ENCODE measurements at regions not wholly inside any gene's neighbourhood (a gene's known extent, or its start where the extent isn't known, plus 50 kb on each side); places are given as distances from the start of the nearest gene placed in this dataset.

DNA sequence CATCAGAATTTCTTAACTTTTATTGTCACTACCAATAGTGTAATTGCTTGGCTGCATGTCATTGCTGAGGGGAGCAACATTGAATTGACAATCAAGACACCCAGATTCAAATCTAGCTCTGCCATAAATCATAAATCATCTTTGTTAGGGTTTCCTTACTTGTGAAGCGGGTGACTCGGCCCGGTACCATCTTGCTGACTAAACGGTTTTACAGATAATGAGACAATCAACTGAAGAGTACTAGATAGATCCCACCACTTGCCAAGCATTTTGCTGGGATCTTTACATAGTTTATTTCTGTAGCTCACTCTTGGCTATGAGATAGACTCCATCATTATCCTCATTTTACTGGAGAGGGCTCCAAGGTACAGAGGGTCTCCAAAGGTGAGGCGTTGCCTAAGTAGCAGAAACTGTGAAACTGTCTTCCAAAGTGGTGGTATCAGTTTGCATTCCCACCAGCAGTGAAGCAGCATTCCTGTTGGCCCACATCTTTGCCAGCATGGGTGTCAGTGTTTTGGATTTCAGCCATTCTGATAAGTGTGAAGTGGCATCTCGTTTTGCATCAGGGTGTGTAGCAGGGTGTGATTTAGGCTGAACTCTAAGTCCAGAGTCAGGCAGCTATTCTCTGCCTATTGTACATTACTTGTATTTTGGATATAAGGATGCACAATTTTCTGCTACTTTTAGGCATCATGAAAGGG lies 168.7 kb upstream of the BMPER start:
- Histone ChIP-seq H3K79me2 (no peaks in the 10 kb centered on the region), H3K9me3 (ENCODE audit: control insufficient read depth, low read length) (no peaks in the 10 kb centered on the region), H3K9ac (no peak overlapping the region), H3K4me2 (ENCODE audit: low read length) (no peak overlapping the region), H2AFZ (no peak overlapping the region), H3K27ac (no peak overlapping the region), H3K27me3 (ENCODE audit: control insufficient read depth, insufficient read depth, low read length) (no peaks in the 10 kb centered on the region), H3K4me1 (no peaks in the 10 kb centered on the region), H3K36me3 (ENCODE audit: control insufficient read depth, insufficient read depth, low read length) (no peaks in the 10 kb centered on the region), H3K4me3 (ENCODE audit: low read depth, low read length) (no peak overlapping the region)
- TF ChIP-seq, protein P1, sequence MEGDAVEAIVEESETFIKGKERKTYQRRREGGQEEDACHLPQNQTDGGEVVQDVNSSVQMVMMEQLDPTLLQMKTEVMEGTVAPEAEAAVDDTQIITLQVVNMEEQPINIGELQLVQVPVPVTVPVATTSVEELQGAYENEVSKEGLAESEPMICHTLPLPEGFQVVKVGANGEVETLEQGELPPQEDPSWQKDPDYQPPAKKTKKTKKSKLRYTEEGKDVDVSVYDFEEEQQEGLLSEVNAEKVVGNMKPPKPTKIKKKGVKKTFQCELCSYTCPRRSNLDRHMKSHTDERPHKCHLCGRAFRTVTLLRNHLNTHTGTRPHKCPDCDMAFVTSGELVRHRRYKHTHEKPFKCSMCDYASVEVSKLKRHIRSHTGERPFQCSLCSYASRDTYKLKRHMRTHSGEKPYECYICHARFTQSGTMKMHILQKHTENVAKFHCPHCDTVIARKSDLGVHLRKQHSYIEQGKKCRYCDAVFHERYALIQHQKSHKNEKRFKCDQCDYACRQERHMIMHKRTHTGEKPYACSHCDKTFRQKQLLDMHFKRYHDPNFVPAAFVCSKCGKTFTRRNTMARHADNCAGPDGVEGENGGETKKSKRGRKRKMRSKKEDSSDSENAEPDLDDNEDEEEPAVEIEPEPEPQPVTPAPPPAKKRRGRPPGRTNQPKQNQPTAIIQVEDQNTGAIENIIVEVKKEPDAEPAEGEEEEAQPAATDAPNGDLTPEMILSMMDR (IDR thresholded peaks at IDR 0.05), result no peak

- H3K27me3 ChIP-seq (ENCODE audit: control insufficient read depth, insufficient read depth, low read length), result no peaks in the 10 kb centered on the region
- H3K27ac ChIP-seq, result no peak overlapping the region
- no peaks in the 10 kb centered on the region for H3K79me2 ChIP-seq
- H3K4me2 ChIP-seq (ENCODE audit: low read length), result no peak overlapping the region
- H3K9ac ChIP-seq, result no peak overlapping the region
- no peaks in the 10 kb centered on the region for H3K9me3 ChIP-seq (ENCODE audit: control insufficient read depth, low read length)
- H2AFZ ChIP-seq, result no peak overlapping the region
- no peaks in the 10 kb centered on the region for H3K36me3 ChIP-seq (ENCODE audit: control insufficient read depth, insufficient read depth, low read length)
- TF ChIP-seq, protein P1 (IDR thresholded peaks at IDR 0.05), result no peak
- no peaks in the 10 kb centered on the region for H3K4me1 ChIP-seq
- H3K4me3 ChIP-seq (ENCODE audit: low read depth, low read length), result no peak overlapping the region
Observed at GRCh38 chr7:33738260-33738935, 166.9 kb upstream of the BMPER start.

GRCh38 chr7:33739286-33739685 lies 166.1 kb upstream of the BMPER start:
- Histone ChIP-seq H3K27ac (no peak overlapping the region), H3K4me2 (ENCODE audit: low read length) (no peak overlapping the region), H3K27me3 (ENCODE audit: control insufficient read depth, insufficient read depth, low read length) (no peaks in the 10 kb centered on the region), H3K9ac (no peak overlapping the region), H3K36me3 (ENCODE audit: control insufficient read depth, insufficient read depth, low read length) (no peaks in the 10 kb centered on the region), H3K79me2 (no peaks in the 10 kb centered on the region), H3K4me1 (no peaks in the 10 kb centered on the region), H2AFZ (no peak overlapping the region), H3K9me3 (ENCODE audit: control insufficient read depth, low read length) (no peaks in the 10 kb centered on the region), H3K4me3 (ENCODE audit: low read depth, low read length) (no peak overlapping the region)
- TF ChIP-seq, protein P1 (IDR thresholded peaks at IDR 0.05), result no peak

DNA sequence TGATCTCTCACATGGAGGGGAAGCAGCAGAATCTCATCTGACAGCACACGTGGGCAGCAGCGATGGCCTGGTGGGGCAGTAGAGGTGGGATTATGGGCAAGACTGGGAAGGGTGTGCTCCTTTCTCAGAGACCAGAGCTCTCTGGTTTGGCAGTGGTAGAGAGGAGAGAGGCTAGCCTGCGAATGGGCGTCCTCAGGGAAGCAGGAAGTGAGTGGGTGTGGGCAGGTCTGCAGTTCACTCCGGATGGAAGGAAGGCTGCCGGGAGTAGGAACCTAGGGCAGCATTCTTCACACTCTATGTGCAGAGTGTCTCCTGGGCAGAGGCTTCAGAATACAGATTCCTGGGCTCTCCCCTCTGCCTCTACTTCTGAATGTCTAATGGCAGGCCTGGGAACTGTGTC lies 162.8 kb upstream of the BMPER start:
- no peaks in the 10 kb centered on the region for H3K79me2 ChIP-seq

More for the DNA sequence above, 162.8 kb upstream of the BMPER start:
- TF ChIP-seq, protein P1 (IDR thresholded peaks at IDR 0.05), result no peak
- Histone ChIP-seq H3K27me3 (ENCODE audit: control insufficient read depth, insufficient read depth, low read length) (no peaks in the 10 kb centered on the region), H3K4me2 (ENCODE audit: low read length) (no peak overlapping the region), H2AFZ (no peak overlapping the region), H3K4me3 (ENCODE audit: low read depth, low read length) (no peak overlapping the region), H3K4me1 (no peaks in the 10 kb centered on the region), H3K9ac (no peak overlapping the region), H3K27ac (no peak overlapping the region), H3K36me3 (ENCODE audit: control insufficient read depth, insufficient read depth, low read length) (no peaks in the 10 kb centered on the region), H3K9me3 (ENCODE audit: control insufficient read depth, low read length) (no peaks in the 10 kb centered on the region)

Measured in parathyroid adenoma (tissue), 2 donors.